B cell (primary cell): ENCODE measurements at regions not wholly inside any gene's neighbourhood (a gene's known extent, or its start where the extent isn't known, plus 50 kb on each side); places are given as distances from the start of the nearest gene placed in this dataset.

Experiments used
- ATAC-seq: fragments of 200-7000 bp; cut with Tn5 transposase; one replicate; pipeline ENCODE4 v1.10.0; 2021; ENCODE audit warnings: low read depth, mild to moderate bottlenecking, moderate number of reproducible peaks, moderate library complexity
- CTCF ChIA-PET: fragments of 350-600 bp; sonication (Branson Sonifier 250); formaldehyde crosslinking; loops from one replicate; lab custom pipeline; 2021; ENCODE audit warnings: antibody characterized with exemption, inconsistent platforms; lab: Charles Lee
- POLR2A ChIA-PET: fragments of 350-600 bp; sonication (Branson Sonifier 250); formaldehyde crosslinking; loops from one replicate; lab custom pipeline; 2021; ENCODE audit warnings: antibody characterized with exemption; lab: Charles Lee
- DNase-seq: peaks from one replicate; pipeline ENCODE4 v3.0.0; 2013
- H2AFZ ChIP-seq: 2 replicates; pipeline ENCODE4 v1.6.1; 2012; ENCODE audit warnings: mild to moderate bottlenecking, low read depth, low read length; ENCODE audit not compliant: insufficient read depth, poor library complexity, severe bottlenecking
- H3K27ac ChIP-seq, 2 donors: 1 replicate in 1 of 2; 2 replicates in 1 of 2; pipeline ENCODE4 v1.5.1; 2012 to 2013; ENCODE audit warnings: low read length in 2 of 2, mild to moderate bottlenecking in 2 of 2, moderate library complexity in 1 of 2
- H3K27me3 ChIP-seq, 4 experiments: fragments of 200-600 bp in 1 of 4; sonication (generic) in 1 of 4; replicated peaks in 1 of 4; 1 replicate in 2 of 4; 2 replicates in 2 of 4; pipeline versions ENCODE4 v1.6.1 to v1.7.0; 2013 to 2016; ENCODE audit warnings: low read length in 3 of 4, mild to moderate bottlenecking in 2 of 4, mixed read lengths in 1 of 4, moderate library complexity in 1 of 4; ENCODE audit not compliant: insufficient read depth in 4 of 4, control insufficient read depth in 3 of 4; ENCODE audit errors: control extremely low read depth in 1 of 4
- H3K36me3 ChIP-seq, 2 experiments: replicated peaks in 1 of 2; 1 replicate in 1 of 2; 2 replicates in 1 of 2; pipeline versions ENCODE4 v1.6.1 to v1.7.1; 2013; ENCODE audit warnings: low read length in 1 of 2; ENCODE audit not compliant: insufficient read depth in 2 of 2, control insufficient read depth in 1 of 2; ENCODE audit errors: control extremely low read depth in 1 of 2, extremely low read depth in 1 of 2
- H3K4me1 ChIP-seq, 2 donors: fragments of 200-600 bp in 1 of 2; sonication (generic) in 1 of 2; 1 replicate in 1 of 2; 2 replicates in 1 of 2; pipeline versions ENCODE4 v1.5.1 to v1.6.1; 2013 to 2017; ENCODE audit warnings: low read length in 2 of 2; ENCODE audit not compliant: control insufficient read depth in 2 of 2, insufficient read depth in 2 of 2
- H3K4me2 ChIP-seq: replicated peaks from 2 replicates; pipeline ENCODE3; 2012; ENCODE audit warnings: mild to moderate bottlenecking, low read depth, low read length; ENCODE audit not compliant: poor library complexity, severe bottlenecking
- H3K4me3 ChIP-seq, 5 experiments: fragments of 200-600 bp in 1 of 5; sonication (generic) in 1 of 5; 1 replicate in 3 of 5; 2 replicates in 2 of 5; pipeline versions ENCODE4 v1.5.1 to v1.7.0; 2011 to 2016; ENCODE audit warnings: low read length in 4 of 5, mild to moderate bottlenecking in 4 of 5, low read depth in 2 of 5, control low read depth in 1 of 5, moderate library complexity in 1 of 5; ENCODE audit not compliant: insufficient read depth in 1 of 5; ENCODE audit errors: control extremely low read depth in 1 of 5, extremely low read depth in 1 of 5
- H3K79me2 ChIP-seq: fragments of 200-600 bp; sonication (generic); one replicate; pipeline ENCODE4 v1.6.0; 2016; ENCODE audit warnings: low read length; ENCODE audit not compliant: control insufficient read depth, insufficient read depth
- H3K9ac ChIP-seq: fragments of 200-600 bp; sonication (generic); 2 replicates; pipeline ENCODE4 v1.6.1; 2017; ENCODE audit warnings: mild to moderate bottlenecking, low read length, moderate library complexity
- H3K9me3 ChIP-seq, 3 donors: one replicate each; pipeline versions ENCODE4 v1.6.1 to v1.7.1; 2013; ENCODE audit warnings: low read length in 2 of 3; ENCODE audit not compliant: control insufficient read depth in 2 of 3, insufficient read depth in 1 of 3; ENCODE audit errors: control extremely low read depth in 1 of 3
- H4K20me1 ChIP-seq: 2 replicates; pipeline ENCODE4 v1.6.0; 2012; ENCODE audit warnings: mild to moderate bottlenecking, low read length; ENCODE audit not compliant: insufficient read depth, control insufficient read depth, poor library complexity, severe bottlenecking
- H3K27ac Mint-ChIP-seq: one replicate; pipeline ENCODE4 v1.8.0; 2021; ENCODE audit warnings: mixed read lengths
- H3K27me3 Mint-ChIP-seq: one replicate; pipeline ENCODE4 v1.8.0; 2021; ENCODE audit warnings: mixed read lengths
- H3K4me1 Mint-ChIP-seq: one replicate; pipeline ENCODE4 v1.8.0; 2021; ENCODE audit warnings: mixed read lengths
- H3K4me3 Mint-ChIP-seq: one replicate; pipeline ENCODE4 v1.8.0; 2021; ENCODE audit warnings: mixed read lengths
- H3K9me3 Mint-ChIP-seq: one replicate; pipeline ENCODE4 v1.8.0; 2022; ENCODE audit warnings: mixed read lengths; ENCODE audit not compliant: insufficient read depth
- CTCF ChIP-seq: fragments of 200-600 bp; IDR thresholded peaks from one replicate; pipeline ENCODE4 v1.8.0; 2022; ENCODE audit warnings: antibody characterized with exemption, mild to moderate bottlenecking
- EZH2 ChIP-seq: IDR thresholded peaks from 2 replicates; pipeline ENCODE4 v1.6.1; 2012; ENCODE audit warnings: borderline replicate concordance, low read depth, mild to moderate bottlenecking, moderate library complexity, low read length; ENCODE audit not compliant: insufficient read depth, poor library complexity, severe bottlenecking
- WGBS: methylation state at CpG from one replicate; pipeline ENCODE4 v1.1.5; 2013; ENCODE audit warnings: missing lambda C conversion rate; ENCODE audit not compliant: insufficient coverage; 5-methylcytosine and 5-hydroxymethylcytosine counted together
- intact Hi-C: fragments of 100-400 bp; cut with micrococcal nuclease; formaldehyde crosslinking; loops from one replicate; pipeline ENCODE4 v1.10.0; 2022

GRCh38 chr6:163985040-163985439, 570.5 kb downstream of the QKI start:
- peaks cover 0 to 3% (median 0%) of the 10 kb centered on the region in 3 donors for H3K9me3 ChIP-seq
- H3K4me3 ChIP-seq, result no peak overlapping the region
- Mint-ChIP-seq H3K9me3 (no peaks in the 10 kb centered on the region), H3K27ac (no peak overlapping the region), H3K4me1 (peaks cover 21% of the 10 kb centered on the region), H3K27me3 (peaks cover 11% of the 10 kb centered on the region), H3K4me3 (no peak overlapping the region)
- no peak overlapping the region for H3K9ac ChIP-seq
- POLR2A ChIA-PET, result no interaction called here
- no peak for DNase-seq
- intact Hi-C loops, result no loop called here
- H4K20me1 ChIP-seq, result no peaks in the 10 kb centered on the region
- TF ChIP-seq EZH2, result no peak
- no peak for TF ChIP-seq CTCF
- H2AFZ ChIP-seq, result no peak overlapping the region
- H3K36me3 ChIP-seq, result no peaks in the 10 kb centered on the region
- 40% methylated on average over 1 of the region's 1 CpG for WGBS
- CTCF ChIA-PET, result no interaction called here
- no peaks in the 10 kb centered on the region for H3K27me3 ChIP-seq
- H3K4me1 ChIP-seq, result peaks cover 12 to 13% of the 10 kb centered on the region in 2 donors
- H3K27ac ChIP-seq, result no peak overlapping the region
- no peaks in the 10 kb centered on the region for H3K79me2 ChIP-seq
- no peak for ATAC-seq
- H3K4me2 ChIP-seq, result no peak overlapping the region

- Mint-ChIP-seq H3K27ac (no peak overlapping the region), H3K27me3 (peaks cover 13% of the 10 kb centered on the region), H3K4me3 (peak overlapping the region; percentile 64), H3K9me3 (no peaks in the 10 kb centered on the region), H3K4me1 (peaks cover 21% of the 10 kb centered on the region)
- POLR2A ChIA-PET, result no interaction called here
- 8% methylated on average over 9 of the region's 9 CpGs for WGBS
- peak overlapping the region; percentile 23 for H3K9ac ChIP-seq
- H3K4me2 ChIP-seq, result peak overlapping the region; percentile 60
- peaks cover 12 to 13% of the 10 kb centered on the region in 2 donors for H3K4me1 ChIP-seq
- TF ChIP-seq CTCF (no peak), EZH2 (no peak)
- no peaks in the 10 kb centered on the region for H3K36me3 ChIP-seq
- intact Hi-C loops, result no loop called here
- H3K27me3 ChIP-seq, result no peaks in the 10 kb centered on the region
- no peak overlapping the region for H3K4me3 ChIP-seq
- H3K27ac ChIP-seq, result no peak overlapping the region
- peak overlapping the region; percentile 29 for H2AFZ ChIP-seq
- H3K79me2 ChIP-seq, result no peaks in the 10 kb centered on the region
- ATAC-seq (peak; percentile 57), DNase-seq (peak; percentile 32)
- H4K20me1 ChIP-seq, result no peaks in the 10 kb centered on the region
- H3K9me3 ChIP-seq, result peaks cover 0 to 3% (median 0%) of the 10 kb centered on the region in 3 donors
- CTCF ChIA-PET, result no interaction called here
These were observed 569.8 kb downstream of the QKI start for GRCh38 chr6:163984124-163984936.
